Ishikawa (cell line): ENCODE measurements at regions not wholly inside any gene's neighbourhood (a gene's known extent, or its start where the extent isn't known, plus 50 kb on each side); places are given as distances from the start of the nearest gene placed in this dataset.

ENCODE experiments used
- NFIC ChIP-seq: IDR thresholded peaks from 2 replicates; pipeline ENCODE4 v1.6.1; 2012
- TCF12 ChIP-seq: IDR thresholded peaks from 2 replicates; pipeline ENCODE4 v1.6.1; 2012; ENCODE audit warnings: low read depth

DNA sequence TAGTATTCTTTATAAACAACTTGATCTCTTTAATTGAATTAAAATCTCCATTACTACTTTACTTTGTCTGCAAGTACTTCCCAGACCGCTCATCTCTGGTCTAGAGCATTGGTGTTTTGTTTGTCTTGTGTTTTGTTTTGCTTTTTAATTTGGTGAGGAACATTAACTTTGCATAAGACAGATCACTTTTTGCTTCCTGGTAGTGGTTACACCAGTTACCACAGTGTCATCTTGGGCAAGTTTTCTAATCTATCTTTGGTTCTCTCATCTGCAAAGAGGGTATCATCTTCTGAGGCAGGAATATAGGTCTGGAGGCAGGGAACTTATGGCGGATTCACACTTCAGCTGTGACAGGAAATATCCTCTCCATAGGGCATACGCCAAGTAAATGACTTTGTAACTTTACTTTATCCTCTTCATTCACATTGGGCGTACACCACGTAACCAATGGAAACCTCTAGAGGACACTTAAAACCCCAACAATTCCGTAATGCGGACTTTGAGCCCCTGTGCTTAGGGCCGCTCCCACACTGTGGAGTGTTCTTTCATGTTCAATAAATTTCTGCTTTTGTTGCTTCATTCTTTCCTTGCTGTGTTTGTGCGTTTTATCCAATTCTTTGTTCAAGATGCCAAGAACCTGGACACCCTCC, 83.2 kb upstream of the JAZF1 start:
- no peak for TF ChIP-seq TCF12
- no peak for TF ChIP-seq NFIC
